A673 (cell line): ENCODE measurements at regions not wholly inside any gene's neighbourhood (a gene's known extent, or its start where the extent isn't known, plus 50 kb on each side); places are given as distances from the start of the nearest gene placed in this dataset.

ENCODE experiments used
- BruUV-seq: library from RNA; stranded (reverse); fragments of 400-500 nt; replicated peaks from 2 replicates; lab custom pipeline; 2021; lab: Mats Ljungman, UMichigan
- CTCF ChIA-PET: fragments of 300-600 bp; sonication (Branson Sonifier 250); formaldehyde crosslinking; loops from one replicate; lab custom pipeline; 2022; ENCODE audit warnings: antibody characterized with exemption; lab: Charles Lee
- POLR2A ChIA-PET: fragments of 300-600 bp; sonication (Branson Sonifier 250); formaldehyde crosslinking; loops from one replicate; lab custom pipeline; 2022; ENCODE audit warnings: antibody characterized with exemption; ENCODE audit not compliant: low non-redundant PET; lab: Charles Lee
- DNase-seq: peaks from one replicate; pipeline ENCODE4 v3.0.0-alpha.2; 2015; ENCODE audit warnings: low spot score
- H3K27ac ChIP-seq: fragments of 200-600 bp; sonication (generic); 2 replicates; pipeline ENCODE4 v1.5.1; 2016; ENCODE audit warnings: mixed run types, low read depth, mild to moderate bottlenecking, mixed read lengths, antibody characterized with exemption, low read length; ENCODE audit not compliant: poor library complexity, severe bottlenecking
- H3K27me3 ChIP-seq: fragments of 200-600 bp; sonication (generic); replicated peaks from 2 replicates; pipeline ENCODE4 v1.6.1; 2017; ENCODE audit warnings: mixed run types, low read depth, mild to moderate bottlenecking, mixed read lengths, antibody characterized with exemption, low read length; ENCODE audit not compliant: insufficient read depth, poor library complexity
- H3K36me3 ChIP-seq: fragments of 200-600 bp; sonication (generic); 2 replicates; pipeline ENCODE4 v1.6.1; 2016; ENCODE audit warnings: mixed run types, mild to moderate bottlenecking, mixed read lengths, antibody characterized with exemption, low read length; ENCODE audit not compliant: insufficient read depth, poor library complexity, severe bottlenecking
- H3K4me1 ChIP-seq: fragments of 200-600 bp; sonication (generic); 2 replicates; pipeline ENCODE4 v1.6.1; 2017; ENCODE audit warnings: mixed run types, mild to moderate bottlenecking, mixed read lengths, antibody characterized with exemption, low read length; ENCODE audit not compliant: insufficient read depth, poor library complexity, severe bottlenecking
- H3K4me3 ChIP-seq: fragments of 200-600 bp; sonication (generic); 2 replicates; pipeline ENCODE4 v1.5.1; 2016; ENCODE audit warnings: low read depth, mixed run types, mild to moderate bottlenecking, mixed read lengths, low read length; ENCODE audit not compliant: poor library complexity, severe bottlenecking
- H3K9me3 ChIP-seq: fragments of 200-600 bp; sonication (generic); 2 replicates; pipeline ENCODE4 v1.6.1; 2016; ENCODE audit warnings: mixed run types, low read depth, mild to moderate bottlenecking, mixed read lengths, antibody characterized with exemption, low read length; ENCODE audit not compliant: poor library complexity, severe bottlenecking
- CTCF ChIP-seq: fragments of 300-800, 200-600 bp; sonication (generic); conservative IDR thresholded peaks from 2 replicates; pipeline ENCODE4 v1.5.1; 2017; ENCODE audit warnings: low read depth, mild to moderate bottlenecking, antibody characterized with exemption, low read length, moderate library complexity, mixed read lengths
- EZH2 ChIP-seq: fragments of 200-600 bp; sonication (generic); IDR thresholded peaks from 2 replicates; pipeline ENCODE4 v1.6.1; 2017; ENCODE audit warnings: borderline replicate concordance, low read depth, mild to moderate bottlenecking, mixed read lengths, antibody characterized with exemption, low read length; ENCODE audit not compliant: poor library complexity, severe bottlenecking
- intact Hi-C: fragments of 100-400 bp; cut with micrococcal nuclease; formaldehyde crosslinking; loops from one replicate; pipeline ENCODE4 v1.10.0; 2022; ENCODE audit not compliant: unreplicated experiment

- ChIA-PET POLR2A (no interaction called here), CTCF (no interaction called here)
- H3K4me3 ChIP-seq: no peak overlapping the region
- no peak overlapping the region for H3K27ac ChIP-seq
- H3K9me3 ChIP-seq: no peaks in the 10 kb centered on the region
- DNase-seq: no peak
- intact Hi-C loops: no loop called here
- H3K27me3 ChIP-seq: no peaks in the 10 kb centered on the region
- no peaks in the 10 kb centered on the region for H3K36me3 ChIP-seq
- H3K4me1 ChIP-seq: no peaks in the 10 kb centered on the region
- no peak for TF ChIP-seq CTCF
- no peak for TF ChIP-seq EZH2
- no TSS peak for BruUV-seq
These were observed 54.6 kb upstream of the DEPDC1 start for GRCh38 chr1:68551459-68551858.

- POLR2A ChIA-PET: no interaction called here
- BruUV-seq: no TSS peak
- H3K27me3 ChIP-seq: no peaks in the 10 kb centered on the region
- TF ChIP-seq CTCF: no peak
- TF ChIP-seq EZH2: no peak
- no peak overlapping the region for H3K27ac ChIP-seq
- H3K4me1 ChIP-seq: no peaks in the 10 kb centered on the region
- DNase-seq: no peak
- H3K9me3 ChIP-seq: no peaks in the 10 kb centered on the region
- CTCF ChIA-PET: no interaction called here
- no peaks in the 10 kb centered on the region for H3K36me3 ChIP-seq
- no peak overlapping the region for H3K4me3 ChIP-seq
- intact Hi-C loops: no loop called here
These were observed 61.6 kb upstream of the DEPDC1 start for GRCh38 chr1:68558321-68559026.

GRCh38 chr1:68565923-68566322, 69.0 kb upstream of the DEPDC1 start:
- Histone ChIP-seq H3K27ac (no peak overlapping the region), H3K27me3 (no peaks in the 10 kb centered on the region), H3K4me1 (no peaks in the 10 kb centered on the region), H3K4me3 (no peak overlapping the region), H3K9me3 (no peaks in the 10 kb centered on the region), H3K36me3 (no peaks in the 10 kb centered on the region)
- DNase-seq: no peak
- BruUV-seq: no TSS peak
- no peak for TF ChIP-seq CTCF
- TF ChIP-seq EZH2: no peak
- CTCF ChIA-PET: no interaction called here
- intact Hi-C loops: no loop called here
- POLR2A ChIA-PET: no interaction called here
